Urinary bladder (tissue), 3 donors: ENCODE measurements at regions not wholly inside any gene's neighbourhood (a gene's known extent, or its start where the extent isn't known, plus 50 kb on each side); places are given as distances from the start of the nearest gene placed in this dataset.
"Not testable (repeated sequence)": the region's sequence is repeated elsewhere in the genome, so short reads cannot be mapped to it uniquely, and the experiment has no call there.

Source experiments
- DNase-seq: peaks from one replicate; pipeline ENCODE4 v3.0.0-alpha.2; 2015; ENCODE audit errors: extremely low spot score
- H3K27ac ChIP-seq: one replicate; pipeline ENCODE4 v1.5.1; 2013; ENCODE audit warnings: low read depth, mild to moderate bottlenecking, moderate library complexity
- H3K36me3 ChIP-seq: one replicate; pipeline ENCODE4 v1.6.1; 2013; ENCODE audit warnings: mild to moderate bottlenecking, moderate library complexity; ENCODE audit not compliant: insufficient read depth
- H3K4me1 ChIP-seq: one replicate; pipeline ENCODE4 v1.6.1; 2013; ENCODE audit warnings: mild to moderate bottlenecking, moderate library complexity; ENCODE audit not compliant: insufficient read depth
- H3K4me3 ChIP-seq: one replicate; pipeline ENCODE4 v1.5.1; 2013; ENCODE audit warnings: low read depth, low read length
- WGBS: extraction: QIAGEN DNeasy Blood & Tissue Kit; methylation state at CpG from one replicate; pipeline ENCODE4 v1.1.7; 2013; 5-methylcytosine and 5-hydroxymethylcytosine counted together
- donor health status: healthy with polysubstance abuse.
- donor health status: healthy.

GRCh38 chr18:8928847-8929780 is 173.4 kb upstream of the NDUFV2 start:
- Histone ChIP-seq H3K27ac (no peak overlapping the region), H3K36me3 (no peaks in the 10 kb centered on the region), H3K4me3 (no peak overlapping the region), H3K4me1 (no peaks in the 10 kb centered on the region)
- WGBS = 92% methylated on average over 3 of the region's 3 CpGs
- no peak for DNase-seq

GRCh38 chr18:8930990-8931616 is 171.4 kb upstream of the NDUFV2 start:
- WGBS = 38% methylated on average over 3 of the region's 3 CpGs
- Histone ChIP-seq H3K4me3 (no peak overlapping the region), H3K36me3 (no peaks in the 10 kb centered on the region), H3K4me1 (no peaks in the 10 kb centered on the region), H3K27ac (no peak overlapping the region)
- no peak for DNase-seq

- Histone ChIP-seq H3K27ac (no peak overlapping the region), H3K4me1 (no peaks in the 10 kb centered on the region), H3K36me3 (no peaks in the 10 kb centered on the region), H3K4me3 (no peak overlapping the region)
- no peak for DNase-seq
These were observed 169.6 kb upstream of the NDUFV2 start for GRCh38 chr18:8932866-8933265.

GRCh38 chr18:8933714-8934284 is 168.7 kb upstream of the NDUFV2 start:
- no peaks in the 10 kb centered on the region for H3K4me1 ChIP-seq
- WGBS = 68% methylated on average over 1 of the region's 1 CpG
- no peaks in the 10 kb centered on the region for H3K36me3 ChIP-seq
- DNase-seq = no peak
- H3K4me3 ChIP-seq = no peak overlapping the region
- H3K27ac ChIP-seq = no peak overlapping the region

- not testable (repeated sequence) for H3K27ac ChIP-seq, H3K36me3 ChIP-seq, H3K4me1 ChIP-seq, DNase-seq, H3K4me3 ChIP-seq
- WGBS = 94% methylated on average over 24 of the region's 24 CpGs
These were observed 167.2 kb upstream of the NDUFV2 start for GRCh38 chr18:8935346-8935745.

GRCh38 chr18:8936619-8937018 is 165.9 kb upstream of the NDUFV2 start:
- DNase-seq = peak; percentile 60
- H3K4me3 ChIP-seq = no peak overlapping the region
- H3K36me3 ChIP-seq = no peaks in the 10 kb centered on the region
- 67% methylated on average over 3 of the region's 3 CpGs for WGBS
- no peak overlapping the region for H3K27ac ChIP-seq
- no peaks in the 10 kb centered on the region for H3K4me1 ChIP-seq

GRCh38 chr18:8937160-8938094 is 165.1 kb upstream of the NDUFV2 start:
- 64% methylated on average over 9 of the region's 9 CpGs for WGBS
- no peak overlapping the region for H3K27ac ChIP-seq
- H3K4me1 ChIP-seq = no peaks in the 10 kb centered on the region
- no peak overlapping the region for H3K4me3 ChIP-seq
- no peaks in the 10 kb centered on the region for H3K36me3 ChIP-seq
- DNase-seq = peak; percentile 72

GRCh38 chr18:8938817-8939216 is 163.7 kb upstream of the NDUFV2 start:
- Histone ChIP-seq H3K27ac (no peak overlapping the region), H3K4me3 (no peak overlapping the region), H3K4me1 (no peaks in the 10 kb centered on the region), H3K36me3 (no peaks in the 10 kb centered on the region)
- WGBS = 69% methylated on average over 7 of the region's 7 CpGs
- no peak for DNase-seq

- Histone ChIP-seq H3K27ac (no peak overlapping the region), H3K4me1 (no peaks in the 10 kb centered on the region), H3K4me3 (no peak overlapping the region), H3K36me3 (no peaks in the 10 kb centered on the region)
- DNase-seq = no peak
- WGBS = 75% methylated on average over 6 of the region's 6 CpGs
These were observed 160.2 kb upstream of the NDUFV2 start for GRCh38 chr18:8942021-8942908.

- H3K36me3 ChIP-seq = no peaks in the 10 kb centered on the region
- no peak overlapping the region for H3K27ac ChIP-seq
- H3K4me1 ChIP-seq = no peaks in the 10 kb centered on the region
- WGBS = 91% methylated on average over 15 of the region's 15 CpGs
- no peak for DNase-seq
- H3K4me3 ChIP-seq = no peak overlapping the region
These were observed 159.5 kb upstream of the NDUFV2 start for GRCh38 chr18:8942909-8943545.

- Histone ChIP-seq H3K27ac (no peak overlapping the region), H3K4me1 (no peaks in the 10 kb centered on the region), H3K4me3 (no peak overlapping the region), H3K36me3 (no peaks in the 10 kb centered on the region)
- 85% methylated on average over 11 of the region's 11 CpGs for WGBS
- DNase-seq = no peak
These were observed 158.3 kb upstream of the NDUFV2 start for GRCh38 chr18:8943900-8944870.
